ENCODE measurements at regions not wholly inside any gene's neighbourhood (a gene's known extent, or its start where the extent isn't known, plus 50 kb on each side); places are given as distances from the start of the nearest gene placed in this dataset.

DNA sequence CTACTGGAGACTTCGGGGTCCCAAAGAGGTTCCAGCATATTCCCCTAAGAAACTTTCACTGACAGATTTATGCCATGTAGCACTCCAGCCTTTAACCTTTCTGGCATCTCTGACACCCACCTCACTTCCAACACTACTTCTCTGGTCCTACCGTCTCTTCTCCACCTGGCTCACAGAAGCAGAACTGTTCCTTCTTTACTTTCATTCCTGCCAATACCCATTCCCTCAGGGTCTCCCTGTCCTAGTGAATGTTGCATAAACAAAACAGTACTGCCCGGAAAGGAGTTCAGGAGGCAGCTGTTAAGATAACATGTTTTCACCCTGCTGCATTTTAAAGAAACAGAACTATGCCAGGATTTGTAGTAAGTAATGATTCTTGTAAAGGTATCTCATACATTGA, 136.0 kb upstream of the MIR17HG start:
- no peak for ATAC-seq
- H3K4me3 ChIP-seq (replicated peaks in 1 of 2; ENCODE audit: low read depth in 1 of 2, low read length in 2 of 2): no peak overlapping the region
- no peaks in the 10 kb centered on the region; the same call in 1 of the 2 replicates for H4K20me1 ChIP-seq (ENCODE audit: insufficient read depth)
- POLR2A ChIA-PET: no interaction called here
- 0 out of 2 replicates have a peak, but pooled peaks cover 3% of the 10 kb centered on the region for H3K27me3 ChIP-seq (ENCODE audit: insufficient read depth, low read length)
- H3K9ac ChIP-seq (ENCODE audit: low read length): no peak overlapping the region
- H3K9me2 ChIP-seq (ENCODE audit: insufficient read depth): no peaks in the 10 kb centered on the region
- no peak overlapping the region for H2AFZ ChIP-seq (ENCODE audit: low read depth, low read length, poor library complexity, severe bottlenecking)
- H3K36me3 ChIP-seq (ENCODE audit: control insufficient read depth in 1 of 2, insufficient read depth in 2 of 2, low read length in 2 of 2): no peaks in the 10 kb centered on the region
- RAD21 ChIA-PET (ENCODE audit: low non-redundant PET in 1 of 2, low total read pairs in 2 of 2, uncharacterized antibody in 2 of 2, unreplicated experiment in 2 of 2): no interaction called here
- DNase-seq (ENCODE audit: low read depth, low spot score): no peak
- no peaks in the 10 kb centered on the region for H3K9me3 ChIP-seq (ENCODE audit: control insufficient read depth in 1 of 2, insufficient read depth in 1 of 2, low read depth in 1 of 2, low read length in 2 of 2)
- H3K79me2 ChIP-seq (ENCODE audit: insufficient read depth, low read length): no peaks in the 10 kb centered on the region
- no peak overlapping the region for H3K27ac ChIP-seq (ENCODE audit: low read depth, low read length)
- BruUV-seq (replicated peaks): no TSS peak
- CTCF ChIA-PET: no interaction called here
- no peak overlapping the region for H3K4me2 ChIP-seq (ENCODE audit: low read length)
- no peaks in the 10 kb centered on the region for H3K4me1 ChIP-seq (ENCODE audit: control insufficient read depth in 1 of 2, insufficient read depth in 2 of 2, low read length in 2 of 2)
- intact Hi-C loops (cut with micrococcal nuclease): no loop called here
- TF ChIP-seq POLR2AphosphoS5 (IDR thresholded peaks at IDR 0.05; ENCODE audit: low read depth, low read length): no peak
- TF ChIP-seq, protein P1, sequence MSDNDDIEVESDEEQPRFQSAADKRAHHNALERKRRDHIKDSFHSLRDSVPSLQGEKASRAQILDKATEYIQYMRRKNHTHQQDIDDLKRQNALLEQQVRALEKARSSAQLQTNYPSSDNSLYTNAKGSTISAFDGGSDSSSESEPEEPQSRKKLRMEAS (IDR thresholded peaks at IDR 0.05): no peak
- no peak for TF ChIP-seq CEBPB (IDR thresholded peaks at IDR 0.05; ENCODE audit: low read depth)
- no peak for TF ChIP-seq ELF1 (IDR thresholded peaks at IDR 0.05; ENCODE audit: borderline replicate concordance, low read depth)
- no peak for TF ChIP-seq EZH2phosphoT487 (IDR thresholded peaks at IDR 0.05; ENCODE audit: borderline replicate concordance)
- TF ChIP-seq, protein P2, sequence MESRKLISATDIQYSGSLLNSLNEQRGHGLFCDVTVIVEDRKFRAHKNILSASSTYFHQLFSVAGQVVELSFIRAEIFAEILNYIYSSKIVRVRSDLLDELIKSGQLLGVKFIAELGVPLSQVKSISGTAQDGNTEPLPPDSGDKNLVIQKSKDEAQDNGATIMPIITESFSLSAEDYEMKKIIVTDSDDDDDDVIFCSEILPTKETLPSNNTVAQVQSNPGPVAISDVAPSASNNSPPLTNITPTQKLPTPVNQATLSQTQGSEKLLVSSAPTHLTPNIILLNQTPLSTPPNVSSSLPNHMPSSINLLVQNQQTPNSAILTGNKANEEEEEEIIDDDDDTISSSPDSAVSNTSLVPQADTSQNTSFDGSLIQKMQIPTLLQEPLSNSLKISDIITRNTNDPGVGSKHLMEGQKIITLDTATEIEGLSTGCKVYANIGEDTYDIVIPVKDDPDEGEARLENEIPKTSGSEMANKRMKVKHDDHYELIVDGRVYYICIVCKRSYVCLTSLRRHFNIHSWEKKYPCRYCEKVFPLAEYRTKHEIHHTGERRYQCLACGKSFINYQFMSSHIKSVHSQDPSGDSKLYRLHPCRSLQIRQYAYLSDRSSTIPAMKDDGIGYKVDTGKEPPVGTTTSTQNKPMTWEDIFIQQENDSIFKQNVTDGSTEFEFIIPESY (IDR thresholded peaks at IDR 0.05; ENCODE audit: extremely low read depth, insufficient replicate concordance, low read length): no peak
- no peak for TF ChIP-seq JUND (IDR thresholded peaks at IDR 0.05)
- TF ChIP-seq FOSL1 (IDR thresholded peaks at IDR 0.05; ENCODE audit: low read depth): no peak
- TF ChIP-seq SP1 (IDR thresholded peaks at IDR 0.05; ENCODE audit: low read depth): no peak
- no peak for TF ChIP-seq ZFX (IDR thresholded peaks at IDR 0.05)
- TF ChIP-seq, protein P3, sequence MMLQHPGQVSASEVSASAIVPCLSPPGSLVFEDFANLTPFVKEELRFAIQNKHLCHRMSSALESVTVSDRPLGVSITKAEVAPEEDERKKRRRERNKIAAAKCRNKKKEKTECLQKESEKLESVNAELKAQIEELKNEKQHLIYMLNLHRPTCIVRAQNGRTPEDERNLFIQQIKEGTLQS (IDR thresholded peaks at IDR 0.05): no peak
- no peak for TF ChIP-seq SRF (IDR thresholded peaks at IDR 0.05; ENCODE audit: low read depth)
- TF ChIP-seq, protein P4, sequence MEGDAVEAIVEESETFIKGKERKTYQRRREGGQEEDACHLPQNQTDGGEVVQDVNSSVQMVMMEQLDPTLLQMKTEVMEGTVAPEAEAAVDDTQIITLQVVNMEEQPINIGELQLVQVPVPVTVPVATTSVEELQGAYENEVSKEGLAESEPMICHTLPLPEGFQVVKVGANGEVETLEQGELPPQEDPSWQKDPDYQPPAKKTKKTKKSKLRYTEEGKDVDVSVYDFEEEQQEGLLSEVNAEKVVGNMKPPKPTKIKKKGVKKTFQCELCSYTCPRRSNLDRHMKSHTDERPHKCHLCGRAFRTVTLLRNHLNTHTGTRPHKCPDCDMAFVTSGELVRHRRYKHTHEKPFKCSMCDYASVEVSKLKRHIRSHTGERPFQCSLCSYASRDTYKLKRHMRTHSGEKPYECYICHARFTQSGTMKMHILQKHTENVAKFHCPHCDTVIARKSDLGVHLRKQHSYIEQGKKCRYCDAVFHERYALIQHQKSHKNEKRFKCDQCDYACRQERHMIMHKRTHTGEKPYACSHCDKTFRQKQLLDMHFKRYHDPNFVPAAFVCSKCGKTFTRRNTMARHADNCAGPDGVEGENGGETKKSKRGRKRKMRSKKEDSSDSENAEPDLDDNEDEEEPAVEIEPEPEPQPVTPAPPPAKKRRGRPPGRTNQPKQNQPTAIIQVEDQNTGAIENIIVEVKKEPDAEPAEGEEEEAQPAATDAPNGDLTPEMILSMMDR (IDR thresholded peaks at IDR 0.05 in 2 of 3, conservative IDR thresholded peaks at IDR 0.05 in 1 of 3; ENCODE audit: borderline replicate concordance in 1 of 3, insufficient read depth in 1 of 3, low read depth in 2 of 3, low read length in 2 of 3): no peak
- TF ChIP-seq, protein P5, sequence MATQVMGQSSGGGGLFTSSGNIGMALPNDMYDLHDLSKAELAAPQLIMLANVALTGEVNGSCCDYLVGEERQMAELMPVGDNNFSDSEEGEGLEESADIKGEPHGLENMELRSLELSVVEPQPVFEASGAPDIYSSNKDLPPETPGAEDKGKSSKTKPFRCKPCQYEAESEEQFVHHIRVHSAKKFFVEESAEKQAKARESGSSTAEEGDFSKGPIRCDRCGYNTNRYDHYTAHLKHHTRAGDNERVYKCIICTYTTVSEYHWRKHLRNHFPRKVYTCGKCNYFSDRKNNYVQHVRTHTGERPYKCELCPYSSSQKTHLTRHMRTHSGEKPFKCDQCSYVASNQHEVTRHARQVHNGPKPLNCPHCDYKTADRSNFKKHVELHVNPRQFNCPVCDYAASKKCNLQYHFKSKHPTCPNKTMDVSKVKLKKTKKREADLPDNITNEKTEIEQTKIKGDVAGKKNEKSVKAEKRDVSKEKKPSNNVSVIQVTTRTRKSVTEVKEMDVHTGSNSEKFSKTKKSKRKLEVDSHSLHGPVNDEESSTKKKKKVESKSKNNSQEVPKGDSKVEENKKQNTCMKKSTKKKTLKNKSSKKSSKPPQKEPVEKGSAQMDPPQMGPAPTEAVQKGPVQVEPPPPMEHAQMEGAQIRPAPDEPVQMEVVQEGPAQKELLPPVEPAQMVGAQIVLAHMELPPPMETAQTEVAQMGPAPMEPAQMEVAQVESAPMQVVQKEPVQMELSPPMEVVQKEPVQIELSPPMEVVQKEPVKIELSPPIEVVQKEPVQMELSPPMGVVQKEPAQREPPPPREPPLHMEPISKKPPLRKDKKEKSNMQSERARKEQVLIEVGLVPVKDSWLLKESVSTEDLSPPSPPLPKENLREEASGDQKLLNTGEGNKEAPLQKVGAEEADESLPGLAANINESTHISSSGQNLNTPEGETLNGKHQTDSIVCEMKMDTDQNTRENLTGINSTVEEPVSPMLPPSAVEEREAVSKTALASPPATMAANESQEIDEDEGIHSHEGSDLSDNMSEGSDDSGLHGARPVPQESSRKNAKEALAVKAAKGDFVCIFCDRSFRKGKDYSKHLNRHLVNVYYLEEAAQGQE (IDR thresholded peaks at IDR 0.05; ENCODE audit: low read depth): no peak
- TF ChIP-seq POLR2A (IDR thresholded peaks at IDR 0.05; ENCODE audit: borderline replicate concordance, extremely low read depth, insufficient read depth, insufficient read length): no peak
- no peak for TF ChIP-seq EZH2 (IDR thresholded peaks at IDR 0.05)
- TF ChIP-seq YY1 (IDR thresholded peaks at IDR 0.05; ENCODE audit: extremely low read depth, insufficient replicate concordance, low read depth, low read length): no peak

Data from HCT116 (cell line).